IPS-20b (cell line): ENCODE measurements at regions not wholly inside any gene's neighbourhood (a gene's known extent, or its start where the extent isn't known, plus 50 kb on each side); places are given as distances from the start of the nearest gene placed in this dataset.

ENCODE experiments used
- H3K27ac ChIP-seq: one replicate; pipeline ENCODE4 v1.5.1; 2013; ENCODE audit warnings: low read length
- H3K27me3 ChIP-seq: 2 replicates; pipeline ENCODE4 v1.6.1; 2013; ENCODE audit warnings: mild to moderate bottlenecking, low read length, inconsistent platforms; ENCODE audit not compliant: insufficient read depth
- H3K36me3 ChIP-seq: 2 replicates; pipeline ENCODE4 v1.6.1; 2013; ENCODE audit warnings: low read depth, mild to moderate bottlenecking, inconsistent platforms, low read length, moderate library complexity; ENCODE audit not compliant: insufficient read depth
- H3K4me1 ChIP-seq: 2 replicates; pipeline ENCODE4 v1.6.1; 2013; ENCODE audit warnings: mild to moderate bottlenecking, control low read depth, inconsistent platforms, low read length, moderate library complexity; ENCODE audit not compliant: insufficient read depth
- H3K4me3 ChIP-seq: 2 replicates; pipeline ENCODE4 v1.5.1; 2013; ENCODE audit warnings: mild to moderate bottlenecking, low read length, inconsistent platforms
- H3K9ac ChIP-seq: 2 replicates; pipeline ENCODE4 v1.6.1; 2013; ENCODE audit warnings: low read depth, mild to moderate bottlenecking, inconsistent platforms, low read length, moderate library complexity
- H3K9me3 ChIP-seq: 2 replicates; pipeline ENCODE4 v1.6.1; 2013; ENCODE audit warnings: mild to moderate bottlenecking, low read depth, low read length, inconsistent platforms; ENCODE audit not compliant: insufficient read depth

- H3K4me1 ChIP-seq = no peaks in the 10 kb centered on the region
- H3K9me3 ChIP-seq = no peaks in the 10 kb centered on the region; the same call in 1 of the 2 replicates
- H3K9ac ChIP-seq = no peak overlapping the region
- H3K4me3 ChIP-seq = no peak overlapping the region
- no peaks in the 10 kb centered on the region for H3K27me3 ChIP-seq
- no peak overlapping the region for H3K27ac ChIP-seq
- H3K36me3 ChIP-seq = no peaks in the 10 kb centered on the region
Measured at GRCh38 chr5:23635938-23636337, 128.5 kb downstream of the PRDM9 start.

GRCh38 chr5:23639326-23639725, 131.9 kb downstream of the PRDM9 start:
- no peak overlapping the region for H3K4me3 ChIP-seq
- no peak overlapping the region for H3K9ac ChIP-seq
- no peaks in the 10 kb centered on the region; the same call in 1 of the 2 replicates for H3K9me3 ChIP-seq
- no peak overlapping the region for H3K27ac ChIP-seq
- H3K36me3 ChIP-seq = no peaks in the 10 kb centered on the region
- H3K4me1 ChIP-seq = no peaks in the 10 kb centered on the region
- no peaks in the 10 kb centered on the region for H3K27me3 ChIP-seq

- H3K9ac ChIP-seq = no peak overlapping the region
- no peak overlapping the region for H3K27ac ChIP-seq
- no peaks in the 10 kb centered on the region for H3K9me3 ChIP-seq
- no peaks in the 10 kb centered on the region for H3K4me1 ChIP-seq
- no peaks in the 10 kb centered on the region for H3K36me3 ChIP-seq
- H3K27me3 ChIP-seq = no peaks in the 10 kb centered on the region
- no peak overlapping the region for H3K4me3 ChIP-seq
Measured at GRCh38 chr5:23648656-23649055, 141.2 kb downstream of the PRDM9 start.

DNA sequence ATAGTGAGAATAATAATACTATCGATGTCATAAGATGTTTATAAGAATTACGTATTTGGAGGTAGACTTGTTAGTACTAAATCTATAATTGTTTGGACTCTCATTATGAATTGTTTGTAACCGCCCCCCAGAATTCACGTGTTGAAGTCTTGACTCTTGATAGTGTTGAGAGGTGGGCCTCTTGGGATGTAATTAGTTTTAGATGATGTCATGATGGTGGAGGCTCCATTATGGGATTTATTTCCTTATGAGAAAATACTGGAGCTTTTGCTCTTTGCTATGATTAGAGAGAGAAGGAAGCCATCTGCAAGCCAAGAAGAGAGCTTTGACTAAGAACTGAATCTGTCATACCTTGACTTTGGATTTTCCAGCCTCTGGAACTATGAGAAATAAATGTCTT, 142.2 kb downstream of the PRDM9 start:
- H3K9me3 ChIP-seq = no peaks in the 10 kb centered on the region
- H3K27me3 ChIP-seq = no peaks in the 10 kb centered on the region
- H3K9ac ChIP-seq = no peak overlapping the region
- no peak overlapping the region for H3K27ac ChIP-seq
- no peak overlapping the region for H3K4me3 ChIP-seq
- no peaks in the 10 kb centered on the region for H3K36me3 ChIP-seq
- no peaks in the 10 kb centered on the region for H3K4me1 ChIP-seq

GRCh38 chr5:23655674-23656073, 148.3 kb downstream of the PRDM9 start:
- H3K27me3 ChIP-seq = no peaks in the 10 kb centered on the region
- H3K9me3 ChIP-seq = no peaks in the 10 kb centered on the region
- H3K4me1 ChIP-seq = no peaks in the 10 kb centered on the region

DNA sequence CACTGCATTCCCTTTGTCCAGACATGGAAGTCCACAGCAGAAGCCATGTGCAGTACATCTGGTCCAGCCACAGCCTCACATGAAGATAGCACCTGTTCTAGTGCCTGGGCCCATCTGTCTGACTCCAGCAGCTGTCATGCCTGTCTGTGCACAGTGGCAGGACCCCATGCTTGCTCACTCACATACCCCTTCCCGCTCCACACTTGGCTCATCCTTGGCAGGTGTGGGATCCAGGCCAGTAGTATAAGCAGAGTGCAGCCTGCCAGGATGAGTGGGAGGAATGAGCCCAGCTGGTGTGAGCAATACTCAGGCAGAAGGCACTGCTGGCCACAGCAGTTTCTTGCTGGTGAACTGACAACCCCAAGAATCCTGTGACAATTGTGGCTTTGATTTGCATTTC, 168.0 kb downstream of the PRDM9 start:
- Histone ChIP-seq H3K4me3 (no peak overlapping the region), H3K9ac (no peak overlapping the region), H3K27me3 (no peaks in the 10 kb centered on the region), H3K36me3 (no peaks in the 10 kb centered on the region), H3K9me3 (no peaks in the 10 kb centered on the region), H3K27ac (no peak overlapping the region), H3K4me1 (no peaks in the 10 kb centered on the region)

More at GRCh38 chr5:23655674-23656073, 148.3 kb downstream of the PRDM9 start:
- Histone ChIP-seq H3K4me3 (no peak overlapping the region), H3K36me3 (no peaks in the 10 kb centered on the region), H3K27ac (no peak overlapping the region), H3K9ac (no peak overlapping the region)

GRCh38 chr5:23677996-23678395, 170.6 kb downstream of the PRDM9 start:
- Histone ChIP-seq H3K4me3 (no peak overlapping the region), H3K4me1 (no peaks in the 10 kb centered on the region), H3K36me3 (no peaks in the 10 kb centered on the region), H3K9ac (no peak overlapping the region), H3K27ac (no peak overlapping the region), H3K9me3 (no peaks in the 10 kb centered on the region), H3K27me3 (no peaks in the 10 kb centered on the region)

DNA sequence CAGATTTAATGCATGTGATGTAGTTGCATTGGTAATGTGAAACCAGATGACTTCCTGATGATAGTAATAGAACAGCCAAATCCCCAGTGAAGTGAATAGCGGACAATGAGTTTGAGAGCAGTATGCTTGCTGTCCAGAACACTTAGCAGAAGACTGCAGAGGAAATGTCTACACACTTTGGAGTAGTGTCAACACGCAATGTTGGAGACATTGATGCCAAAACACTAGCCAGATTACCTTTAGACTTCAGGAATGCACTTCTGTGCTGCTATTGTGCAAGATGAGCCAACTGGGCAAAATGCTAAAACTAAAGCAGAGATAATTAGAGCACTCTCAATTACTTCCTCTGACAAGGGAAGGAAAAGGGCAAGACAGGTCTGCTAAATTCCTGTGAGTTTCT, 176.7 kb downstream of the PRDM9 start:
- H3K4me1 ChIP-seq = no peaks in the 10 kb centered on the region
- no peaks in the 10 kb centered on the region for H3K36me3 ChIP-seq
- no peaks in the 10 kb centered on the region for H3K27me3 ChIP-seq
- H3K9me3 ChIP-seq = no peaks in the 10 kb centered on the region
- no peak overlapping the region for H3K27ac ChIP-seq
- H3K4me3 ChIP-seq = no peak overlapping the region
- H3K9ac ChIP-seq = no peak overlapping the region

GRCh38 chr5:23703940-23704855, 196.8 kb downstream of the PRDM9 start:
- no peak overlapping the region for H3K4me3 ChIP-seq
- H3K4me1 ChIP-seq = no peaks in the 10 kb centered on the region
- H3K9ac ChIP-seq = no peak overlapping the region
- H3K27ac ChIP-seq = no peak overlapping the region
- H3K27me3 ChIP-seq = no peaks in the 10 kb centered on the region
- no peaks in the 10 kb centered on the region for H3K36me3 ChIP-seq
- no peaks in the 10 kb centered on the region for H3K9me3 ChIP-seq

- Histone ChIP-seq H3K9ac (no peak overlapping the region), H3K9me3 (no peaks in the 10 kb centered on the region), H3K27ac (no peak overlapping the region), H3K4me3 (no peak overlapping the region), H3K27me3 (no peaks in the 10 kb centered on the region), H3K36me3 (no peaks in the 10 kb centered on the region), H3K4me1 (no peaks in the 10 kb centered on the region)
Measured at GRCh38 chr5:23717486-23717885, 210.1 kb downstream of the PRDM9 start.

- no peaks in the 10 kb centered on the region for H3K9me3 ChIP-seq
- H3K36me3 ChIP-seq = no peaks in the 10 kb centered on the region
- H3K9ac ChIP-seq = no peak overlapping the region
- no peaks in the 10 kb centered on the region for H3K4me1 ChIP-seq
- H3K27ac ChIP-seq = no peak overlapping the region
- H3K27me3 ChIP-seq = no peaks in the 10 kb centered on the region
- no peak overlapping the region for H3K4me3 ChIP-seq
Measured at GRCh38 chr5:23718564-23718963, 211.2 kb downstream of the PRDM9 start.

- H3K4me3 ChIP-seq = no peak overlapping the region
- H3K9me3 ChIP-seq = no peaks in the 10 kb centered on the region
- no peak overlapping the region for H3K9ac ChIP-seq
- H3K4me1 ChIP-seq = no peaks in the 10 kb centered on the region
- H3K36me3 ChIP-seq = no peaks in the 10 kb centered on the region
- H3K27me3 ChIP-seq = no peaks in the 10 kb centered on the region
- no peak overlapping the region for H3K27ac ChIP-seq
Measured at GRCh38 chr5:23721336-23721735, 213.9 kb downstream of the PRDM9 start.
